ENCODE measurements at regions not wholly inside any gene's neighbourhood (a gene's known extent, or its start where the extent isn't known, plus 50 kb on each side); places are given as distances from the start of the nearest gene placed in this dataset.

DNA sequence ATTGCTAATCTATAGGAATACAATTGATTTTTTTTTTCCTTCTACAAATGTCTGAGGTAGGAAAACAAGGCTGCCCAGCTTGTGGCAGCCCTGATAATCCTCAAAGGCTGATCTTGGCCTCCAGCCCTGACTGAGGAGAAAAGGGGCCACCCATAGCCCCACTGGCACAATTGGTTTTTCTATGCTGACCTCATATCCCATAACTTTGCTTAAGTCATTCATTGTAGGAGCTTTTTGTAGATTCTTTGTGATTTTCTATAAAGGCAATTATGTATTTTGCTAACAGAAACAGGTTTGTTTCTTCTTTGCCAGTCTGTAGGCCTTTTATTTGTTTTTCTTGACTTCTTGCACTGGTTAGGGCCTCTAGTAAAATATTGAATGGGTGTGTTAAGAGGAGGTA is 80.2 kb upstream of the C15orf39 start:
- TF ChIP-seq CTCF (IDR thresholded peaks at IDR 0.05; ENCODE audit: extremely low read depth in 1 of 2, insufficient read depth in 1 of 2, low read depth in 1 of 2, low read length in 2 of 2): no peak
- TF ChIP-seq EZH2 (IDR thresholded peaks at IDR 0.05; ENCODE audit: borderline replicate concordance, low read depth, low read length, severe bottlenecking): no peak
- no peak for TF ChIP-seq POLR2AphosphoS5 (IDR thresholded peaks at IDR 0.05; ENCODE audit: insufficient read depth, low read depth, low read length)
- TF ChIP-seq POLR2A (IDR thresholded peaks at IDR 0.05; ENCODE audit: low read depth, low read length): no peak
- no peak for TF ChIP-seq JUN (IDR thresholded peaks at IDR 0.05; ENCODE audit: borderline replicate concordance, insufficient read depth, insufficient read length, low read depth)

Measured in endothelial cell of umbilical vein (primary cell).